ENCODE measurements at regions not wholly inside any gene's neighbourhood (a gene's known extent, or its start where the extent isn't known, plus 50 kb on each side); places are given as distances from the start of the nearest gene placed in this dataset.

- no peak for TF ChIP-seq IRF3 (IDR thresholded peaks at IDR 0.05)
- no peak for TF ChIP-seq SIX5 (IDR thresholded peaks at IDR 0.05; ENCODE audit: low read depth, low read length, severe bottlenecking)
- no peak for TF ChIP-seq IRF4 (IDR thresholded peaks at IDR 0.05; ENCODE audit: low read depth, low read length)
- no peak for TF ChIP-seq KDM1A (IDR thresholded peaks at IDR 0.05; ENCODE audit: borderline replicate concordance)
- no peak for TF ChIP-seq SREBF1 (IDR thresholded peaks at IDR 0.05; ENCODE audit: low read length)
- TF ChIP-seq BCL3 (IDR thresholded peaks at IDR 0.05; ENCODE audit: borderline replicate concordance, insufficient read depth, low read depth, low read length, poor library complexity, severe bottlenecking): no peak
Observed at GRCh38 chrX:40439625-40440532, 140.9 kb upstream of the ATP6AP2 start (continued).

- no peaks in the 10 kb centered on the region; the same call in 2 of the 3 replicates for H3K9me3 ChIP-seq (replicated peaks; ENCODE audit: control insufficient read depth, insufficient read depth, low read length)
- H3K79me2 ChIP-seq (ENCODE audit: control insufficient read depth, insufficient read depth, low read length): no peaks in the 10 kb centered on the region
- no peaks in the 10 kb centered on the region for H3K36me3 ChIP-seq (ENCODE audit: control insufficient read depth in 2 of 2, insufficient read depth in 2 of 2, low read length in 1 of 2)
- H3K4me3 ChIP-seq: no peak overlapping the region
- no peak overlapping the region for H3K9ac ChIP-seq (ENCODE audit: control insufficient read depth, insufficient read depth, low read length)
- 34% methylated on average over 4 of the region's 4 CpGs for WGBS (ENCODE audit: insufficient coverage, insufficient replicate concordance, low lambda C conversion rate, missing lambda C conversion rate)
- no peaks in the 10 kb centered on the region for H4K20me1 ChIP-seq (ENCODE audit: control insufficient read depth, insufficient read depth)
- ATAC-seq (no peak), DNase-seq (ENCODE audit: low read depth, low spot score) (no peak), FAIRE-seq (no peak)
- ChIA-PET RAD21 (ENCODE audit: unreplicated experiment) (no interaction called here), CTCF (no interaction called here), POLR2A (no interaction called here), SMC1A (ENCODE audit: uncharacterized antibody, unreplicated experiment) (no interaction called here)
- BruUV-seq (replicated peaks): no TSS peak
- no peaks in the 10 kb centered on the region for H3K27me3 ChIP-seq (replicated peaks in 1 of 2; ENCODE audit: control insufficient read depth in 2 of 2, insufficient read depth in 2 of 2, low read length in 1 of 2)
- no peaks in the 10 kb centered on the region for H3K4me1 ChIP-seq (ENCODE audit: control insufficient read depth, insufficient read depth, low read length)
- no peak overlapping the region for H3K4me2 ChIP-seq (ENCODE audit: control insufficient read depth, insufficient read depth)
- intact Hi-C loops (cut with micrococcal nuclease; ENCODE audit: unreplicated experiment) (no loop called here), in situ Hi-C loops (cut with MboI) (no loop called here)
- no peak overlapping the region for H2AFZ ChIP-seq (ENCODE audit: control insufficient read depth, low read depth, low read length)
- no peak overlapping the region for H3K27ac ChIP-seq (ENCODE audit: control insufficient read depth, insufficient read depth)
- TF ChIP-seq PAX5 (IDR thresholded peaks at IDR 0.05; ENCODE audit: borderline replicate concordance, low read depth, low read length) (no peak), TAF1 (IDR thresholded peaks at IDR 0.05; ENCODE audit: borderline replicate concordance, low read depth, low read length) (no peak), CREB1 (IDR thresholded peaks at IDR 0.05; ENCODE audit: low read depth) (no peak), NR2C2 (IDR thresholded peaks at IDR 0.05; ENCODE audit: borderline replicate concordance, control insufficient read depth, insufficient read length, low read depth) (no peak), ZBTB40 (IDR thresholded peaks at IDR 0.05; ENCODE audit: borderline replicate concordance) (no peak), EP300 (IDR thresholded peaks at IDR 0.05; ENCODE audit: borderline replicate concordance in 1 of 2, control insufficient read depth in 1 of 2, low read depth in 2 of 2, low read length in 2 of 2) (no peak)
Observed at GRCh38 chrX:40437348-40437747, 143.4 kb upstream of the ATP6AP2 start.
